ENCODE measurements at regions not wholly inside any gene's neighbourhood (a gene's known extent, or its start where the extent isn't known, plus 50 kb on each side); places are given as distances from the start of the nearest gene placed in this dataset.

GRCh38 chr15:47288794-47289193 is 428.5 kb upstream of the SEMA6D start:
- Histone ChIP-seq H3K4me3 (ENCODE audit: low read length) (no peak overlapping the region), H3K9ac (ENCODE audit: low read length) (no peak overlapping the region), H3K36me3 (replicated peaks; ENCODE audit: insufficient read depth, low read length) (no peaks in the 10 kb centered on the region), H3K4me2 (ENCODE audit: low read depth, low read length) (no peak overlapping the region), H3K79me2 (ENCODE audit: low read length) (no peaks in the 10 kb centered on the region), H3K4me1 (ENCODE audit: low read length) (no peaks in the 10 kb centered on the region), H3K27me3 (replicated peaks; ENCODE audit: insufficient read depth, low read length) (no peaks in the 10 kb centered on the region), H2AFZ (ENCODE audit: low read length) (no peak overlapping the region), H3K27ac (ENCODE audit: low read length) (no peak overlapping the region), H3F3A (ENCODE audit: insufficient read depth, low read length) (no peaks in the 10 kb centered on the region), H4K20me1 (ENCODE audit: insufficient read depth, low read length) (no peaks in the 10 kb centered on the region), H3K9me2 (replicated peaks; ENCODE audit: insufficient read depth, low read length) (no peaks in the 10 kb centered on the region), H3K9me3 (replicated peaks; ENCODE audit: insufficient read depth, low read length) (no peaks in the 10 kb centered on the region)
- TF ChIP-seq CTCF (IDR thresholded peaks at IDR 0.05; ENCODE audit: low read length), result no peak
- no peak for TF ChIP-seq EZH2phosphoT487 (IDR thresholded peaks at IDR 0.05; ENCODE audit: low read length)
- no peak for TF ChIP-seq EZH2 (optimal IDR thresholded peaks at IDR 0.05; ENCODE audit: low read depth, low read length)
- no peak for DNase-seq

- no peak overlapping the region for H3K27ac ChIP-seq (ENCODE audit: low read length)
- TF ChIP-seq CTCF (IDR thresholded peaks at IDR 0.05; ENCODE audit: low read length) (no peak), EZH2phosphoT487 (IDR thresholded peaks at IDR 0.05; ENCODE audit: low read length) (no peak), EZH2 (optimal IDR thresholded peaks at IDR 0.05; ENCODE audit: low read depth, low read length) (no peak)
- no peaks in the 10 kb centered on the region for H3K9me3 ChIP-seq (replicated peaks; ENCODE audit: insufficient read depth, low read length)
- no peak for DNase-seq
- no peaks in the 10 kb centered on the region for H3K27me3 ChIP-seq (replicated peaks; ENCODE audit: insufficient read depth, low read length)
- H3K9me2 ChIP-seq (replicated peaks; ENCODE audit: insufficient read depth, low read length), result no peaks in the 10 kb centered on the region
- H2AFZ ChIP-seq (ENCODE audit: low read length), result no peak overlapping the region
- H4K20me1 ChIP-seq (ENCODE audit: insufficient read depth, low read length), result no peaks in the 10 kb centered on the region
- H3K4me3 ChIP-seq (ENCODE audit: low read length), result no peak overlapping the region
- no peaks in the 10 kb centered on the region for H3K4me1 ChIP-seq (ENCODE audit: low read length)
- no peaks in the 10 kb centered on the region for H3K36me3 ChIP-seq (replicated peaks; ENCODE audit: insufficient read depth, low read length)
- no peaks in the 10 kb centered on the region for H3F3A ChIP-seq (ENCODE audit: insufficient read depth, low read length)
- H3K4me2 ChIP-seq (ENCODE audit: low read depth, low read length), result no peak overlapping the region
- H3K9ac ChIP-seq (ENCODE audit: low read length), result no peak overlapping the region
- no peaks in the 10 kb centered on the region for H3K79me2 ChIP-seq (ENCODE audit: low read length)
These were observed 427.6 kb upstream of the SEMA6D start for GRCh38 chr15:47289656-47290055.

DNA sequence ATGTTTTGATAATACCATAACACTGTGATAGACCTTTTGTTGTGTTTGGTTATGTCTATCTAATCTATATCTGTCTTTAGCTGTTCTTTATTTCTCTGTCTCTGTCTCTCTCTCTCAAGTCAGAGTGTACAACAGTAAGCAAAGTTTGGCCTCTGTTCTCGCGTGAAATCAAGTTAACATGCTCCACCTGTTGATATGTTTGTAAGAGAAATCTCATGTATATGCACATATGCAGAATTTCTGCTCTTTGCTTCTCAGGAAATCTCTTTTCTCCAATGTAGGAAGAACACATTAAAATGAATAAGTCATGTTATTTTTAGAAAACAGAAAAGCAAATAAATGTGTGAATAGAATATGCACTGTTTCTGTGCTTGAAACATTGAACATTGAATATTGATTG is 425.5 kb upstream of the SEMA6D start:
- no peak overlapping the region for H3K4me2 ChIP-seq (ENCODE audit: low read depth, low read length)
- peaks cover 8% of the 10 kb centered on the region; the same call in 1 of the 2 replicates for H3K4me1 ChIP-seq (ENCODE audit: low read length)
- no peak overlapping the region for H2AFZ ChIP-seq (ENCODE audit: low read length)
- TF ChIP-seq CTCF (IDR thresholded peaks at IDR 0.05; ENCODE audit: low read length) (no peak), EZH2phosphoT487 (IDR thresholded peaks at IDR 0.05; ENCODE audit: low read length) (no peak), EZH2 (optimal IDR thresholded peaks at IDR 0.05; ENCODE audit: low read depth, low read length) (no peak)
- no peak overlapping the region for H3K9ac ChIP-seq (ENCODE audit: low read length)
- H3F3A ChIP-seq (ENCODE audit: insufficient read depth, low read length), result no peaks in the 10 kb centered on the region
- no peak overlapping the region for H3K27ac ChIP-seq (ENCODE audit: low read length)
- no peaks in the 10 kb centered on the region for H3K36me3 ChIP-seq (replicated peaks; ENCODE audit: insufficient read depth, low read length)
- no peaks in the 10 kb centered on the region for H3K9me3 ChIP-seq (replicated peaks; ENCODE audit: insufficient read depth, low read length)
- H4K20me1 ChIP-seq (ENCODE audit: insufficient read depth, low read length), result no peaks in the 10 kb centered on the region
- DNase-seq, result no peak
- H3K4me3 ChIP-seq (ENCODE audit: low read length), result no peak overlapping the region
- H3K27me3 ChIP-seq (replicated peaks; ENCODE audit: insufficient read depth, low read length), result no peaks in the 10 kb centered on the region
- H3K79me2 ChIP-seq (ENCODE audit: low read length), result no peaks in the 10 kb centered on the region
- no peaks in the 10 kb centered on the region for H3K9me2 ChIP-seq (replicated peaks; ENCODE audit: insufficient read depth, low read length)

All from MM.1S (cell line).